Stomach (tissue), 8 donors: ENCODE measurements at regions not wholly inside any gene's neighbourhood (a gene's known extent, or its start where the extent isn't known, plus 50 kb on each side); places are given as distances from the start of the nearest gene placed in this dataset.

ENCODE experiments used
- DNase-seq, 2 donors: peaks; one replicate each; pipeline versions ENCODE4 v3.0.0 to v3.0.0-alpha.2; 2013 to 2019
- H3K27ac ChIP-seq, 5 donors: fragments of 200-600 bp in 4 of 5; sonication (generic) in 4 of 5; one replicate each; pipeline ENCODE4 v1.5.1; 2013 to 2019; ENCODE audit warnings: mild to moderate bottlenecking in 1 of 5, moderate library complexity in 1 of 5
- H3K27me3 ChIP-seq, 3 donors: fragments of 200-600 bp; sonication (generic); one replicate each; pipeline ENCODE4 v1.5.1; 2017 to 2019; ENCODE audit warnings: mixed run types in 1 of 3
- H3K36me3 ChIP-seq, 4 donors: fragments of 200-600 bp; sonication (generic); 1 replicate in 3 of 4; 2 replicates in 1 of 4; pipeline ENCODE4 v1.5.1; 2016 to 2019
- H3K4me1 ChIP-seq, 4 donors: fragments of 200-600 bp; sonication (generic); one replicate each; pipeline ENCODE4 v1.5.1; 2016 to 2019
- H3K4me3 ChIP-seq, 4 donors: fragments of 200-600 bp; sonication (generic) in 3 of 4; one replicate each; pipeline ENCODE4 v1.5.1; 2016 to 2019; ENCODE audit warnings: mild to moderate bottlenecking in 1 of 4
- H3K9me3 ChIP-seq, 4 donors: fragments of 200-600 bp; sonication (generic); one replicate each; pipeline ENCODE4 v1.5.1; 2016 to 2019
- EP300 ChIP-seq: sonication (generic); formaldehyde crosslinking; IDR thresholded peaks from one replicate; pipeline ENCODE4 v1.6.1; 2017; ENCODE audit warnings: antibody characterized with exemption
- POLR2A ChIP-seq, 4 donors: fragments of 450-650 bp; IDR thresholded peaks; one replicate each; pipeline ENCODE4 v1.6.1; 2016; ENCODE audit warnings: antibody characterized with exemption in 4 of 4, control low read depth in 2 of 4, mild to moderate bottlenecking in 1 of 4, moderate library complexity in 1 of 4
- POLR2AphosphoS5 ChIP-seq, 3 donors: sonication (generic); formaldehyde crosslinking; IDR thresholded peaks; one replicate each; pipeline ENCODE4 v1.6.1; 2016; ENCODE audit warnings: antibody characterized with exemption in 3 of 3
- WGBS, 5 donors: extraction: QIAGEN DNeasy Blood & Tissue Kit in 3 of 5; methylation state at CpG; one replicate each; pipeline versions ENCODE4 v1.1.5 to v1.1.7; 2013 to 2018; 5-methylcytosine and 5-hydroxymethylcytosine counted together
- intact Hi-C: fragments of 100-400 bp; cut with DNase I; formaldehyde crosslinking; loops from one replicate; pipeline ENCODE4 v1.15.1; 2023; ENCODE audit warnings: low total_unique reads
- TF ChIP-seq, protein P1 (sequence below), 7 experiments: fragments of 450-650 bp in 4 of 7; fragments of 200-600 bp in 3 of 7; sonication (generic) in 3 of 7; IDR thresholded peaks; one replicate each; pipeline ENCODE4 v1.5.1; 2016 to 2019; ENCODE audit warnings: antibody characterized with exemption in 7 of 7, control low read depth in 2 of 7, mild to moderate bottlenecking in 1 of 7
- donor health status: healthy with polysubstance abuse.
- donor health status: Bipolar disorder and iron deficiency.
- donor health status: healthy.

DNA sequence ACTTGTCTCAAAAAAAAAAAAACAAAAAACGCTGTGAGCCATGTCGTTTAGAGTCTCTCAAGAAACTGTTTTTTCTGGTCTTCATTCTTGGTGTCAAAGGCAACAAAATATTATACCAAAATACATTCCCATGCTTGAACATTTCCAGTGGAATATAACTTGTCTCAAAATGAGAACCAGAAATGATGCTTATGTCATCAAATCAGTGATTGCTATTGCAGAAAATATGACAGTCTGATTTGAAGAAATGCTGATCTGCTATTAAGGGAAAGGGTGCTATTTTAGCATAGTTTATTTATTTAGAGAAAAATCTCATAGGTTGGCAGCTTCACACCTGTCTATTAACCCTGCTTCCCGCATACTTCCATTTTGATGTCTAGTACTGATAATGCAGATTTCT lies 82.4 kb upstream of the ACSL3 start:
- WGBS, 5 donors = 62 to 86% (median 78%) methylated on average over 3 of the region's 3 CpGs
- no peaks in the 10 kb centered on the region for H3K27me3 ChIP-seq
- no peak for TF ChIP-seq POLR2AphosphoS5 (IDR thresholded peaks at IDR 0.05)
- TF ChIP-seq POLR2A (IDR thresholded peaks at IDR 0.05) = no peak
- TF ChIP-seq, protein P1, sequence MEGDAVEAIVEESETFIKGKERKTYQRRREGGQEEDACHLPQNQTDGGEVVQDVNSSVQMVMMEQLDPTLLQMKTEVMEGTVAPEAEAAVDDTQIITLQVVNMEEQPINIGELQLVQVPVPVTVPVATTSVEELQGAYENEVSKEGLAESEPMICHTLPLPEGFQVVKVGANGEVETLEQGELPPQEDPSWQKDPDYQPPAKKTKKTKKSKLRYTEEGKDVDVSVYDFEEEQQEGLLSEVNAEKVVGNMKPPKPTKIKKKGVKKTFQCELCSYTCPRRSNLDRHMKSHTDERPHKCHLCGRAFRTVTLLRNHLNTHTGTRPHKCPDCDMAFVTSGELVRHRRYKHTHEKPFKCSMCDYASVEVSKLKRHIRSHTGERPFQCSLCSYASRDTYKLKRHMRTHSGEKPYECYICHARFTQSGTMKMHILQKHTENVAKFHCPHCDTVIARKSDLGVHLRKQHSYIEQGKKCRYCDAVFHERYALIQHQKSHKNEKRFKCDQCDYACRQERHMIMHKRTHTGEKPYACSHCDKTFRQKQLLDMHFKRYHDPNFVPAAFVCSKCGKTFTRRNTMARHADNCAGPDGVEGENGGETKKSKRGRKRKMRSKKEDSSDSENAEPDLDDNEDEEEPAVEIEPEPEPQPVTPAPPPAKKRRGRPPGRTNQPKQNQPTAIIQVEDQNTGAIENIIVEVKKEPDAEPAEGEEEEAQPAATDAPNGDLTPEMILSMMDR (IDR thresholded peaks at IDR 0.05) = no peak
- no peak for TF ChIP-seq EP300
- H3K4me1 ChIP-seq = peaks cover 0 to 22% (median 20%) of the 10 kb centered on the region in 4 donors
- H3K36me3 ChIP-seq = no peaks in the 10 kb centered on the region
- intact Hi-C loops = no loop called here
- H3K4me3 ChIP-seq = no peak overlapping the region
- no peaks in the 10 kb centered on the region for H3K9me3 ChIP-seq
- no peak overlapping the region for H3K27ac ChIP-seq
- no peak for DNase-seq

DNA sequence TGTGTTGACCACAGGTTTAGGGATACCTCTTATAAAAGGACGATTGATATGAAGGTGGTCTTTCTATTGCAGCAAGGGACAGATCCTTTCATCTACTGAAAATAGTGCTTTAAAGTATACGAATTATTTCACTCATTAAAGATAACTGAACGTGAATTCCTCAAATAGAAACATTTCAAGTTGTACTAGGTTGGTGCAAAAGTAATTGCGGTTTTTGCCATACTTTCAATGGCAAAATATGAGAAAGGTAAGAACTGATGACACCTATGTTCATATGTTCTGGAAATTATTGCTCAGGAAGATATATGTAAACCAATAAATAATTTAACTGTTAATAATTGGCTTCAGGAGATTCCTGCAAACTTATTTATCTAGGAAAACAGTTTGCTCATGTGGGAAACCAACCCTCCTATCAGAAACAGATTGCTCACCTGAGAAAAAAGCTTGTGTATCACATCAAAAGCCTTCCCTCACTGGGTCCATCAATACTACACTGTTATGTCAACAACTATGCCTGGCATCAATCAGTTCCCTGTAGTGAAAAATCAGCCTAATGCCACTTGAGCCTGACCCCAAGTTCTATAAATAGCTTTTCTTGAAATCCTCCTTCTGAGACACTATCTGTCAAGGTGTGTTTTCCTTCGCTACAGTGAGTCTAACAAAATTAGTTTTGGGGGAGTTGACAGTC lies 81.5 kb upstream of the ACSL3 start:
- TF ChIP-seq, protein P1 (IDR thresholded peaks at IDR 0.05) = no peak
- TF ChIP-seq EP300 (no peak), POLR2A (IDR thresholded peaks at IDR 0.05) (no peak), POLR2AphosphoS5 (IDR thresholded peaks at IDR 0.05) (no peak)
- DNase-seq = no peak
- intact Hi-C loops = no loop called here
- H3K27me3 ChIP-seq = no peaks in the 10 kb centered on the region
- H3K4me3 ChIP-seq = no peak overlapping the region
- WGBS, 5 donors = 70 to 77% (median 75%) methylated on average over 5 of the region's 5 CpGs
- no peak overlapping the region for H3K27ac ChIP-seq
- H3K36me3 ChIP-seq = no peaks in the 10 kb centered on the region
- H3K4me1 ChIP-seq = peaks cover 0 to 22% (median 20%) of the 10 kb centered on the region in 4 donors
- no peaks in the 10 kb centered on the region for H3K9me3 ChIP-seq

DNA sequence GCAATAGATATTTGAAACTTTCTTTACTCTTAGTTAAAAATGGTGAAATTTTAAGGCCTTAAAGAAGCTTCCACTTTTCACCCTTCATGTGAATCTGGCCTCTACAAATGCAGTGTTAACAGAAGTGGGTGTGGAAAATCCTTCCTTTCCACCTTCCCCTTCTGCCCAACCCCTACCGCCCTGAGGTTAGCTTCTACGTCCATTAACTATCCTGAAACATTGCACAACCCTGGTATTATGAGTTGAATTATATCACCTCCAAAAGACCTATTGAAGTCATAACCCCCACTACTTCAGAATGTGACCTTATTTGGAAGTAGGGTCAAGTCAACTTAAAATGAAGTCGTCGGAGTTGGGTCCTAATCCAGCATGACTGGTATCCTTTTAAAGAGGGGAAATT lies 80.8 kb upstream of the ACSL3 start:
- no peaks in the 10 kb centered on the region for H3K27me3 ChIP-seq
- H3K4me1 ChIP-seq = peaks cover 0 to 22% (median 20%) of the 10 kb centered on the region in 4 donors
- H3K27ac ChIP-seq = no peak overlapping the region
- H3K4me3 ChIP-seq = no peak overlapping the region
- H3K9me3 ChIP-seq = no peaks in the 10 kb centered on the region
- no peak for DNase-seq
- TF ChIP-seq EP300 = no peak
- no peak for TF ChIP-seq POLR2AphosphoS5 (IDR thresholded peaks at IDR 0.05)
- TF ChIP-seq POLR2A (IDR thresholded peaks at IDR 0.05) = no peak
- TF ChIP-seq, protein P1 (IDR thresholded peaks at IDR 0.05) = no peak
- no peaks in the 10 kb centered on the region for H3K36me3 ChIP-seq
- WGBS, 5 donors = 78 to 83% (median 82%) methylated on average over 4 of the region's 4 CpGs
- intact Hi-C loops = no loop called here

DNA sequence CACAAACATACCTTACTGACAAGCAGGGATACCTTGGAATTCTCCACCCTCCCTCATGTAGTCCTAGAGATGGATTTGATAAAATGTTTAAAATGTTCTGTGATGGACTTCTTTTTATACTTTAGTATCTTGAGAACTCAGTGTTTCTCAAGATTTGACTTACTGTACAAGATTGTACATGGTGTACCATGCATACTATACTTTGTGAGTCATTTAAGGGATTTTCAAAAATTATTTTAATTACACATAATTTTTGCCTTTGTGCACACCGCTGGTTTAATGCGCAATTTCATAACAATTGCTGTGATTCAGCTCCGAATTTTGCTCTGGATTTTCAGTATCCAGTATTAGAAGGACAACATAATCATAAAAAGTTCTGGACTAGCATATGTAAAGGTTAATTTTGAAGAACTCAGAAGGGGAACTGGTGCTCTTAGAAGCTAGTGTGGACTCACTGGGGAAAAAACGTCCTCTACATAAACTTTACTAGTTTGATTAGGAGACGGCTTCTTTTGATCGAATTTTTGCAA lies 78.6 kb upstream of the ACSL3 start:
- TF ChIP-seq, protein P1 (IDR thresholded peaks at IDR 0.05) = no peak
- TF ChIP-seq POLR2A (IDR thresholded peaks at IDR 0.05) (no peak), POLR2AphosphoS5 (IDR thresholded peaks at IDR 0.05) (no peak), EP300 (no peak)
- 86 to 89% (median 86%) methylated on average over 6 of the region's 6 CpGs for WGBS, 5 donors
- Histone ChIP-seq H3K4me3 (no peak overlapping the region), H3K27ac (no peak overlapping the region), H3K27me3 (no peaks in the 10 kb centered on the region), H3K4me1 (peaks cover 0 to 8% (median 8%) of the 10 kb centered on the region in 4 donors), H3K36me3 (no peaks in the 10 kb centered on the region), H3K9me3 (no peaks in the 10 kb centered on the region)
- intact Hi-C loops = no loop called here
- DNase-seq = no peak
